WTC11 (cell line): ENCODE measurements at regions not wholly inside any gene's neighbourhood (a gene's known extent, or its start where the extent isn't known, plus 50 kb on each side); places are given as distances from the start of the nearest gene placed in this dataset.

ENCODE experiments used
- JUN ChIP-seq: sonication (generic); formaldehyde crosslinking; IDR thresholded peaks from 2 replicates; pipeline ENCODE4 v1.8.0; 2023; ENCODE audit warnings: mild to moderate bottlenecking, missing genetic modification reagents
- NR1H2 ChIP-seq: sonication (generic); formaldehyde crosslinking; IDR thresholded peaks from 2 replicates; pipeline ENCODE4 v1.9.0; 2021; ENCODE audit warnings: mild to moderate bottlenecking, moderate library complexity, missing genetic modification reagents
- SP1 ChIP-seq: sonication (generic); formaldehyde crosslinking; conservative IDR thresholded peaks from 2 replicates; pipeline ENCODE4 v1.8.1; 2022; ENCODE audit warnings: missing genetic modification reagents
- TEAD4 ChIP-seq: sonication (generic); formaldehyde crosslinking; IDR thresholded peaks from 2 replicates; pipeline ENCODE4 v1.8.0; 2022; ENCODE audit warnings: mild to moderate bottlenecking, missing genetic modification reagents
- ZNF263 ChIP-seq: sonication (generic); formaldehyde crosslinking; IDR thresholded peaks from 2 replicates; pipeline ENCODE4 v1.8.1; 2022; ENCODE audit warnings: low read depth, mild to moderate bottlenecking, moderate library complexity, missing genetic modification reagents
- TF ChIP-seq, protein P1 (sequence below): sonication (generic); formaldehyde crosslinking; IDR thresholded peaks from 2 replicates; pipeline ENCODE4 v1.8.0; 2022; ENCODE audit warnings: mild to moderate bottlenecking, missing genetic modification reagents
- TF ChIP-seq, protein P2 (sequence below): fragments of 200-600 bp; IDR thresholded peaks from 2 replicates; pipeline ENCODE4 v1.8.0; 2022; ENCODE audit warnings: antibody characterized with exemption

DNA sequence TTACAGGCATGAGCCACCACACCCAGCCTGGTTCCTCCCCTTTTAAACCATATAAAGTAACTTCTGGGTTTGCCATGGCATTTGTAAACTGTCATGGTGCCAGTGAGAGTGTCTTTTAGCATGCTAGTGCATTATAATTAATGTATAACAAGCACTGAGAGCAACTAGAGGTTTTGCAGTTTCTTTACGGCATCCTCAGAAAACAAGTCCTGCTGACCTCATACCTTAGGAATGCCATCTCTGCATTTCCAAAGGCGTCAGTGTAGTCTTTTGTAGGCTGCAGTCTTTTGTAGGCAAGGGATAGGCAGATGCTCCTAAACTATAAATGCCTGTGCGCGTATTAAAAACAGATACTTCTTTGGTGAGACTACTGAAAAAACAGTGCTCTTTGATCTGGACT, 75.0 kb upstream of the EZR start:
- TF ChIP-seq NR1H2 (no peak), TEAD4 (CRISPR knock-in tag) (no peak), ZNF263 (CRISPR knock-in tag) (no peak), JUN (no peak), SP1 (CRISPR knock-in tag) (no peak)
- TF ChIP-seq, protein P1, sequence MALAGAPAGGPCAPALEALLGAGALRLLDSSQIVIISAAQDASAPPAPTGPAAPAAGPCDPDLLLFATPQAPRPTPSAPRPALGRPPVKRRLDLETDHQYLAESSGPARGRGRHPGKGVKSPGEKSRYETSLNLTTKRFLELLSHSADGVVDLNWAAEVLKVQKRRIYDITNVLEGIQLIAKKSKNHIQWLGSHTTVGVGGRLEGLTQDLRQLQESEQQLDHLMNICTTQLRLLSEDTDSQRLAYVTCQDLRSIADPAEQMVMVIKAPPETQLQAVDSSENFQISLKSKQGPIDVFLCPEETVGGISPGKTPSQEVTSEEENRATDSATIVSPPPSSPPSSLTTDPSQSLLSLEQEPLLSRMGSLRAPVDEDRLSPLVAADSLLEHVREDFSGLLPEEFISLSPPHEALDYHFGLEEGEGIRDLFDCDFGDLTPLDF, result no peak
- TF ChIP-seq, protein P2, sequence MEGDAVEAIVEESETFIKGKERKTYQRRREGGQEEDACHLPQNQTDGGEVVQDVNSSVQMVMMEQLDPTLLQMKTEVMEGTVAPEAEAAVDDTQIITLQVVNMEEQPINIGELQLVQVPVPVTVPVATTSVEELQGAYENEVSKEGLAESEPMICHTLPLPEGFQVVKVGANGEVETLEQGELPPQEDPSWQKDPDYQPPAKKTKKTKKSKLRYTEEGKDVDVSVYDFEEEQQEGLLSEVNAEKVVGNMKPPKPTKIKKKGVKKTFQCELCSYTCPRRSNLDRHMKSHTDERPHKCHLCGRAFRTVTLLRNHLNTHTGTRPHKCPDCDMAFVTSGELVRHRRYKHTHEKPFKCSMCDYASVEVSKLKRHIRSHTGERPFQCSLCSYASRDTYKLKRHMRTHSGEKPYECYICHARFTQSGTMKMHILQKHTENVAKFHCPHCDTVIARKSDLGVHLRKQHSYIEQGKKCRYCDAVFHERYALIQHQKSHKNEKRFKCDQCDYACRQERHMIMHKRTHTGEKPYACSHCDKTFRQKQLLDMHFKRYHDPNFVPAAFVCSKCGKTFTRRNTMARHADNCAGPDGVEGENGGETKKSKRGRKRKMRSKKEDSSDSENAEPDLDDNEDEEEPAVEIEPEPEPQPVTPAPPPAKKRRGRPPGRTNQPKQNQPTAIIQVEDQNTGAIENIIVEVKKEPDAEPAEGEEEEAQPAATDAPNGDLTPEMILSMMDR, result no peak
